H9 (cell line): ENCODE measurements at regions not wholly inside any gene's neighbourhood (a gene's known extent, or its start where the extent isn't known, plus 50 kb on each side); places are given as distances from the start of the nearest gene placed in this dataset.

Source experiments
- DNase-seq: peaks from one replicate; pipeline ENCODE4 v3.0.0-alpha.2; 2017
- H2AFZ ChIP-seq: one replicate; pipeline ENCODE4 v1.6.1; 2013; ENCODE audit warnings: mild to moderate bottlenecking, low read length, control low read depth, moderate library complexity
- H2AK5ac ChIP-seq: 2 replicates; pipeline ENCODE4 v1.6.1; 2013; ENCODE audit warnings: low read length, control low read depth, mixed read lengths; ENCODE audit not compliant: insufficient read length
- H2BK120ac ChIP-seq: one replicate; pipeline ENCODE4 v1.6.1; 2013; ENCODE audit warnings: low read depth, mild to moderate bottlenecking, low read length, control low read depth, inconsistent platforms; ENCODE audit not compliant: poor library complexity, severe bottlenecking
- H2BK12ac ChIP-seq: 2 replicates; pipeline ENCODE4 v1.6.1; 2013; ENCODE audit warnings: low read length, control low read depth, mixed read lengths, low read depth; ENCODE audit not compliant: insufficient read length
- H2BK15ac ChIP-seq: 2 replicates; pipeline ENCODE4 v1.6.1; 2013; ENCODE audit warnings: low read depth, low read length, control low read depth
- H2BK20ac ChIP-seq: one replicate; pipeline ENCODE4 v1.6.1; 2013; ENCODE audit warnings: low read depth, mild to moderate bottlenecking, low read length, control low read depth, inconsistent platforms; ENCODE audit not compliant: poor library complexity, severe bottlenecking
- H2BK5ac ChIP-seq: 2 replicates; pipeline ENCODE4 v1.6.1; 2013; ENCODE audit warnings: low read length, control low read depth, mixed read lengths; ENCODE audit not compliant: insufficient read length
- H3K14ac ChIP-seq: 2 replicates; pipeline ENCODE4 v1.6.1; 2013; ENCODE audit warnings: low read length, control low read depth; ENCODE audit not compliant: insufficient read depth
- H3K18ac ChIP-seq: 2 replicates; pipeline ENCODE4 v1.6.1; 2013; ENCODE audit warnings: low read depth, mild to moderate bottlenecking, mixed read lengths, low read length, control low read depth; ENCODE audit not compliant: insufficient read length
- H3K23ac ChIP-seq: 2 replicates; pipeline ENCODE4 v1.6.1; 2013; ENCODE audit warnings: low read length, control low read depth, mixed read lengths, low read depth; ENCODE audit not compliant: insufficient read length
- H3K23me2 ChIP-seq: 2 replicates; pipeline ENCODE4 v1.6.1; 2013; ENCODE audit warnings: low read depth, mild to moderate bottlenecking, mixed read lengths, low read length, control low read depth; ENCODE audit not compliant: insufficient read length, poor library complexity, severe bottlenecking
- H3K27ac ChIP-seq: 2 replicates; pipeline ENCODE4 v1.5.1; 2013; ENCODE audit warnings: low read length, control low read depth, mixed read lengths, low read depth; ENCODE audit not compliant: insufficient read length
- H3K27me3 ChIP-seq: 2 replicates; pipeline ENCODE4 v1.6.1; 2013; ENCODE audit warnings: low read length, control low read depth, inconsistent platforms; ENCODE audit not compliant: insufficient read depth
- H3K4ac ChIP-seq: 2 replicates; pipeline ENCODE4 v1.6.1; 2013; ENCODE audit warnings: low read depth, mild to moderate bottlenecking, control low read depth, inconsistent platforms, low read length, moderate library complexity
- H3K4me1 ChIP-seq: 2 replicates; pipeline ENCODE4 v1.6.1; 2013; ENCODE audit warnings: low read length, control low read depth, inconsistent platforms; ENCODE audit not compliant: insufficient read depth
- H3K4me2 ChIP-seq: 2 replicates; pipeline ENCODE4 v1.6.1; 2013; ENCODE audit warnings: low read length, control low read depth, mixed read lengths; ENCODE audit not compliant: insufficient read length, insufficient read depth
- H3K56ac ChIP-seq: 2 replicates; pipeline ENCODE4 v1.6.1; 2013; ENCODE audit warnings: low read depth, mild to moderate bottlenecking, mixed read lengths, low read length, control low read depth; ENCODE audit not compliant: insufficient read length
- H3K79me1 ChIP-seq: 2 replicates; pipeline ENCODE4 v1.6.1; 2013; ENCODE audit warnings: low read depth, mild to moderate bottlenecking, moderate library complexity, low read length, control low read depth, inconsistent platforms; ENCODE audit not compliant: insufficient read depth, poor library complexity, severe bottlenecking
- H3K79me2 ChIP-seq: 2 replicates; pipeline ENCODE4 v1.6.1; 2013; ENCODE audit warnings: low read length, control low read depth, inconsistent platforms; ENCODE audit not compliant: insufficient read depth
- H3K9ac ChIP-seq: 2 replicates; pipeline ENCODE4 v1.6.1; 2013; ENCODE audit warnings: low read length, control low read depth, mixed read lengths; ENCODE audit not compliant: insufficient read length; ENCODE audit errors: extremely low read depth
- H3K9me3 ChIP-seq: one replicate; pipeline ENCODE4 v1.6.1; 2013; ENCODE audit warnings: low read depth, low read length, inconsistent platforms; ENCODE audit not compliant: control insufficient read depth
- H3T11ph ChIP-seq: one replicate; pipeline ENCODE4 v1.6.1; 2013; ENCODE audit warnings: mild to moderate bottlenecking, low read length, control low read depth, inconsistent platforms
- H4K20me1 ChIP-seq: one replicate; pipeline ENCODE4 v1.6.1; 2013; ENCODE audit not compliant: control insufficient read depth, insufficient read length, insufficient read depth
- H4K5ac ChIP-seq: 2 replicates; pipeline ENCODE4 v1.6.1; 2013; ENCODE audit warnings: low read depth, mild to moderate bottlenecking, mixed read lengths, low read length, control low read depth; ENCODE audit not compliant: insufficient read length
- H4K8ac ChIP-seq: replicated peaks from 2 replicates; pipeline ENCODE4 v1.6.1; 2013; ENCODE audit warnings: low read length, control low read depth, mixed read lengths, low read depth; ENCODE audit not compliant: insufficient read length
- H4K91ac ChIP-seq: 2 replicates; pipeline ENCODE4 v1.6.1; 2013; ENCODE audit warnings: low read depth, mild to moderate bottlenecking, moderate library complexity, mixed read lengths, low read length, control low read depth; ENCODE audit not compliant: insufficient read length
- H3K27ac Mint-ChIP-seq, 3 experiments: 2 replicates in 2 of 3; 3 replicates in 1 of 3; pipeline ENCODE4 v1.8.0; 2020 to 2021; ENCODE audit warnings: mixed read lengths in 3 of 3, mild to moderate bottlenecking in 1 of 3, moderate library complexity in 1 of 3
- H3K27me3 Mint-ChIP-seq: 2 replicates; pipeline ENCODE4 v1.8.0; 2021; ENCODE audit warnings: low read depth, mild to moderate bottlenecking, moderate library complexity, mixed read lengths
- H3K36me3 Mint-ChIP-seq, 3 experiments: 2 replicates in 2 of 3; 3 replicates in 1 of 3; pipeline ENCODE4 v1.8.0; 2020 to 2021; ENCODE audit warnings: low read depth in 3 of 3, mixed read lengths in 3 of 3; ENCODE audit not compliant: insufficient read depth in 1 of 3
- H3K4me1 Mint-ChIP-seq, 2 experiments: 2 replicates each; pipeline ENCODE4 v1.8.0; 2020; ENCODE audit warnings: mixed read lengths in 2 of 2
- H3K4me3 Mint-ChIP-seq, 2 experiments: 2 replicates in 1 of 2; 3 replicates in 1 of 2; pipeline ENCODE4 v1.8.0; 2020 to 2021; ENCODE audit warnings: mild to moderate bottlenecking in 2 of 2, mixed read lengths in 2 of 2, moderate library complexity in 1 of 2
- H3K9me3 Mint-ChIP-seq, 2 experiments: 2 replicates in 1 of 2; 3 replicates in 1 of 2; pipeline ENCODE4 v1.8.0; 2020; ENCODE audit warnings: mild to moderate bottlenecking in 2 of 2, mixed read lengths in 2 of 2, moderate library complexity in 1 of 2
- WGBS: extraction: QIAGEN DNeasy Blood & Tissue Kit; methylation state at CpG from one replicate; pipeline ENCODE4 v1.1.7; 2013; ENCODE audit warnings: missing lambda C conversion rate, low lambda C conversion rate, mixed read lengths; ENCODE audit not compliant: insufficient read length; ENCODE audit errors: extremely low coverage; 5-methylcytosine and 5-hydroxymethylcytosine counted together
- TF ChIP-seq, protein P1 (sequence below): fragments of 200-600 bp; sonication (generic); conservative IDR thresholded peaks from 3 replicates; pipeline ENCODE4 v1.8.0; 2021; ENCODE audit warnings: antibody characterized with exemption, mild to moderate bottlenecking

DNA sequence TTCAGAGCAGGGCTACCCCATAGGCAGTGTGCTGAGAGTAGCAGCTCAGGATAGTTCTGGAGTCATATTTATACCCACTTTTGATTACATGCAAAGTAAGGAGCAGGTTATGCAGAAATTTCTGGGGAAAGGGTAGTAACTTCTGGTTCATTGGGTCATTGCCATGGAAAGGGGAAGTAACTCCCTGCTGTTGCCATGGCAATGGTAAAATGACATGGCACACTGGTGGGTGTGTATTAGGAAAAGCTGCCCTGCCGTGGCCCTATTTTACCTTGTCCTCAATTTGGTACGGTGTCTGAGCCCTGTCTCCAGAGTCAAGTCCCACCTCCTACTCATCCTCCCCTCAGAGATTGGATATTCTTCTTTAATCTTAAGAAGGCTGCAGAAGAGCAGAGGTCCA, 526.7 kb upstream of the TYRP1 start:
- Histone ChIP-seq H4K8ac (no peak overlapping the region), H3K79me2 (no peaks in the 10 kb centered on the region), H3K27me3 (no peaks in the 10 kb centered on the region), H2BK15ac (no peak overlapping the region), H3K4me1 (no peaks in the 10 kb centered on the region), H2BK120ac (no peak overlapping the region), H3K27ac (no peak overlapping the region), H4K91ac (no peak overlapping the region), H3K56ac (no peak overlapping the region), H2AK5ac (no peak overlapping the region), H2BK5ac (no peak overlapping the region), H3K4me2 (no peak overlapping the region), H4K5ac (no peak overlapping the region), H4K20me1 (no peaks in the 10 kb centered on the region), H3K23ac (no peak overlapping the region), H3K9ac (no peak overlapping the region), H3K4ac (no peak overlapping the region), H3K14ac (no peak overlapping the region), H2BK12ac (no peak overlapping the region), H3K9me3 (no peaks in the 10 kb centered on the region), H3T11ph (no peak overlapping the region), H3K18ac (no peak overlapping the region), H2BK20ac (no peak overlapping the region), H2AFZ (no peak overlapping the region), H3K79me1 (no peaks in the 10 kb centered on the region), H3K23me2 (no peaks in the 10 kb centered on the region)
- DNase-seq, result no peak
- TF ChIP-seq, protein P1, sequence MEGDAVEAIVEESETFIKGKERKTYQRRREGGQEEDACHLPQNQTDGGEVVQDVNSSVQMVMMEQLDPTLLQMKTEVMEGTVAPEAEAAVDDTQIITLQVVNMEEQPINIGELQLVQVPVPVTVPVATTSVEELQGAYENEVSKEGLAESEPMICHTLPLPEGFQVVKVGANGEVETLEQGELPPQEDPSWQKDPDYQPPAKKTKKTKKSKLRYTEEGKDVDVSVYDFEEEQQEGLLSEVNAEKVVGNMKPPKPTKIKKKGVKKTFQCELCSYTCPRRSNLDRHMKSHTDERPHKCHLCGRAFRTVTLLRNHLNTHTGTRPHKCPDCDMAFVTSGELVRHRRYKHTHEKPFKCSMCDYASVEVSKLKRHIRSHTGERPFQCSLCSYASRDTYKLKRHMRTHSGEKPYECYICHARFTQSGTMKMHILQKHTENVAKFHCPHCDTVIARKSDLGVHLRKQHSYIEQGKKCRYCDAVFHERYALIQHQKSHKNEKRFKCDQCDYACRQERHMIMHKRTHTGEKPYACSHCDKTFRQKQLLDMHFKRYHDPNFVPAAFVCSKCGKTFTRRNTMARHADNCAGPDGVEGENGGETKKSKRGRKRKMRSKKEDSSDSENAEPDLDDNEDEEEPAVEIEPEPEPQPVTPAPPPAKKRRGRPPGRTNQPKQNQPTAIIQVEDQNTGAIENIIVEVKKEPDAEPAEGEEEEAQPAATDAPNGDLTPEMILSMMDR, result no peak
- Mint-ChIP-seq H3K4me1 (no peaks in the 10 kb centered on the region), H3K9me3 (no peaks in the 10 kb centered on the region; a peak in 2 of 5 replicates), H3K36me3 (no peaks in the 10 kb centered on the region), H3K4me3 (no peak overlapping the region), H3K27me3 (no peaks in the 10 kb centered on the region), H3K27ac (no peak overlapping the region)
- no CpG with 5 or more reads among the region's 2 CpGs for WGBS
